ENCODE measurements at regions not wholly inside any gene's neighbourhood (a gene's known extent, or its start where the extent isn't known, plus 50 kb on each side); places are given as distances from the start of the nearest gene placed in this dataset.

DNA sequence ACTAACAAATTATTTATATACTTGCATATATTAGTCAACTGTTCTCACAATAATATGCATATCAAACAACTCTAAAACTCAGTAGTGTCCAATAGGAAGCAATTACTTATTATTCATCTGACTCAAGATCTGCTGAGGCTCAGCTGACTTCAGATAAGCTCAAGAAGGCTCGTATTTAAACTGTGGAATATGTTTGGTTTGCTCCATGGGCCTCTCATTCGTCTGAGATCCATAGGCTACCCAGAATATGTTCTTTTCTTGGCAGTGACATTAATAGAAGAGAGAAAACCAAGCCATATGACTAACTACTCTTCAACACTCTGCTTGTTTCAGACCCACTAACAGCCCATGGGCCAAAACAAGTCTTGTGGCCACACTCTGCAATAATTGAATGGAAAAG lies 107.7 kb upstream of the MAP2 start:
- ChIA-PET POLR2A (no interaction called here), CTCF (no interaction called here)
- Histone ChIP-seq H3K4me3 (ENCODE audit: low read depth, low read length) (no peak overlapping the region), H3K27me3 (ENCODE audit: control insufficient read depth, insufficient read depth, low read length) (no peaks in the 10 kb centered on the region), H3K36me3 (ENCODE audit: control insufficient read depth, insufficient read depth, low read length) (no peaks in the 10 kb centered on the region)
- DNase-seq (ENCODE audit: low read depth), result no peak
- TF ChIP-seq, protein P1, sequence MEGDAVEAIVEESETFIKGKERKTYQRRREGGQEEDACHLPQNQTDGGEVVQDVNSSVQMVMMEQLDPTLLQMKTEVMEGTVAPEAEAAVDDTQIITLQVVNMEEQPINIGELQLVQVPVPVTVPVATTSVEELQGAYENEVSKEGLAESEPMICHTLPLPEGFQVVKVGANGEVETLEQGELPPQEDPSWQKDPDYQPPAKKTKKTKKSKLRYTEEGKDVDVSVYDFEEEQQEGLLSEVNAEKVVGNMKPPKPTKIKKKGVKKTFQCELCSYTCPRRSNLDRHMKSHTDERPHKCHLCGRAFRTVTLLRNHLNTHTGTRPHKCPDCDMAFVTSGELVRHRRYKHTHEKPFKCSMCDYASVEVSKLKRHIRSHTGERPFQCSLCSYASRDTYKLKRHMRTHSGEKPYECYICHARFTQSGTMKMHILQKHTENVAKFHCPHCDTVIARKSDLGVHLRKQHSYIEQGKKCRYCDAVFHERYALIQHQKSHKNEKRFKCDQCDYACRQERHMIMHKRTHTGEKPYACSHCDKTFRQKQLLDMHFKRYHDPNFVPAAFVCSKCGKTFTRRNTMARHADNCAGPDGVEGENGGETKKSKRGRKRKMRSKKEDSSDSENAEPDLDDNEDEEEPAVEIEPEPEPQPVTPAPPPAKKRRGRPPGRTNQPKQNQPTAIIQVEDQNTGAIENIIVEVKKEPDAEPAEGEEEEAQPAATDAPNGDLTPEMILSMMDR (IDR thresholded peaks at IDR 0.05; ENCODE audit: insufficient read depth, low read depth, low read length), result no peak

DNA sequence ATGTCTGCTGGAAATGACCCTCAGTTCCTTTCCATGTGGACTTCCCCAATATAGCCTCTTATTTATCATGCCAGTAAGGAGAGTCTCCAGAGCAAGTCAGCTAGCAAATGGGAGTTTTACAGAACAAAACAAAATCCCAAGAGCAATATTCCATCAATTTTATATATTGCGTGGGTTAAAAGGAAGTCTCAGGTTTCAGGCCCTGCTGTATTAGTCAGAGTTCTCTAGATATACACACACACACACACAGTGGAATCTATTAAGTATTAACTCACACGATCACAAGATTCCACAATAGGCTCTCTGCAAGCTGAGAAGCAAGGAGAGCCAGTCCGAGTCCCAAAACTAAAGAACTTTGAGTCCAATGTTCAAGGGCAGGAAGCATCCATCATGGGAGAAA lies 102.8 kb upstream of the MAP2 start:
- DNase-seq (ENCODE audit: low read depth), result no peak

DNA sequence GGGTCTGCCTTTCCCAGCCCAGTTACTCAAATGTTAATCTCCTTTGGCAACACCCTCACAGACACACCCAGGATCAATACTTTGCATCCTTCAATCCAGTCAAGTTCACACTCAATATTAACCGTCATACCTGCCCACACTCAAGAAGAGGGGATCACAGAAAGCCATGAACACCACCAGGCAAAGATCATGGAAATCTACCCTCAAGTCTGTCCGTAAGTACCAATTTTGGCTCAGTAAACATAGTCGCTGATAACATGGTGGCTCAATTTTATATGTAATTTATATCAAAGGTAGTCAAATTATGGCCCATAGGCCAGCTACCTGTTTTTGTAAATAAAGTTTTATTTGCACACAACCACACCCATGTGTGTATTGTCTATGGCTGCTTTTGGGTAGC lies 102.3 kb upstream of the MAP2 start:
- ChIA-PET POLR2A (no interaction called here), CTCF (interaction anchor here (1.6 kb wide), 1 partner anchor 13 kb away, joined by 6 read pairs; no protein-coding TSS in a partner anchor)
- Histone ChIP-seq H3K36me3 (ENCODE audit: control insufficient read depth, insufficient read depth, low read length) (no peaks in the 10 kb centered on the region), H3K27me3 (ENCODE audit: control insufficient read depth, insufficient read depth, low read length) (no peaks in the 10 kb centered on the region), H3K4me3 (ENCODE audit: low read depth, low read length) (no peak overlapping the region)
- TF ChIP-seq, protein P1 (IDR thresholded peaks at IDR 0.05; ENCODE audit: insufficient read depth, low read depth, low read length), result no peak
- no peak for DNase-seq (ENCODE audit: low read depth)

More for the DNA sequence above, 102.8 kb upstream of the MAP2 start:
- Histone ChIP-seq H3K36me3 (ENCODE audit: control insufficient read depth, insufficient read depth, low read length) (no peaks in the 10 kb centered on the region), H3K4me3 (ENCODE audit: low read depth, low read length) (no peak overlapping the region), H3K27me3 (ENCODE audit: control insufficient read depth, insufficient read depth, low read length) (no peaks in the 10 kb centered on the region)
- CTCF ChIA-PET, result interaction anchor here (1.6 kb wide), 1 partner anchor 13 kb away, joined by 6 read pairs; no protein-coding TSS in a partner anchor
- POLR2A ChIA-PET, result no interaction called here
- TF ChIP-seq, protein P1 (IDR thresholded peaks at IDR 0.05; ENCODE audit: insufficient read depth, low read depth, low read length), result no peak

DNA sequence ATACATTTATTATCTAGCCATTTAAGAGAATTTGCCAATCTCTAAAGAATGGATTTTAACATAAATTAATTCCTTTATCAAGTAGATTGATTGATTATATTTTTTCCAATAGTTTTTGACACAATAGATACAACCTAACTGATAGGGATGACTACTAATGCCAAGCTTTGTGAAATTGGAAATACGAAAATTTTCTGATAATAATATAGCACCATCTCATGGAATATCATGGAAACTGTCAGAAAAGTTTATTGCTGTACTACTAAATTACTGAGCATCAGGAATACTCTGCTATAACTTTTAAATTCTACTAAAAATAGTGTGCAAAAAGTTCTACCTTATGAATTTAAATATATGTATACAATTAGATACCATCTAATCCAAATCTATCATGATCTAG lies 101.8 kb upstream of the MAP2 start:
- H3K4me3 ChIP-seq (ENCODE audit: low read depth, low read length), result no peak overlapping the region
- TF ChIP-seq, protein P1 (IDR thresholded peaks at IDR 0.05; ENCODE audit: insufficient read depth, low read depth, low read length), result no peak
- no peak for DNase-seq (ENCODE audit: low read depth)
- POLR2A ChIA-PET, result no interaction called here
- H3K27me3 ChIP-seq (ENCODE audit: control insufficient read depth, insufficient read depth, low read length), result no peaks in the 10 kb centered on the region
- H3K36me3 ChIP-seq (ENCODE audit: control insufficient read depth, insufficient read depth, low read length), result no peaks in the 10 kb centered on the region
- CTCF ChIA-PET, result no interaction called here

DNA sequence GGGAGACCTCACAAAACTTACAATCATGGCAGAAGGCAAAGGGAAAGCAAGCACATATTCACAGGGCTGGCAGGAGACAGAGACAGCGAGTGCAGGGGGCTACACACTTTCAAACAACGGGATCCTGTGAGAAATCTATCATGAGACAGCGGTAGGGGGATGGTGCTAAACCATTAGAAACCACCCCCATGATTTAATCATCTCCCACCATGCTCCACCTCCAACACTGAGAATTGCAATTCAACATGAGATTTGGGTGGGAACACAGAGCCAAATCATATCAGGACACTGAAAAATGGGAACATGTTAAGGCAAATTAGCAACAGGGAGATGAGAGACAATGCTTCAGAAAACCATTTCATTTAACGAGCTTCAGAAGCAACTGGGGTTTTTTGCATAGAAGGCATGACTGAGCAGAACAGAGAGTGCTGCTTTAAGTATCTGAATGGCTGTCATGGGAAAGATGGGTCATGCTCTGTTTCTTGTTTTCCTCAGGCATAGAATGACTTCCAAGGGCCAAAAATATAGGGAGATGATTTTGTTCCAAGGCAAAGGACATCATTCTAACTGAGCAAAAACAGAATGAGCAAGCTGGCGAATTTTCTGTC lies 100.8 kb upstream of the MAP2 start:
- TF ChIP-seq, protein P1 (IDR thresholded peaks at IDR 0.05; ENCODE audit: insufficient read depth, low read depth, low read length), result no peak
- no peak for DNase-seq (ENCODE audit: low read depth)
- CTCF ChIA-PET, result interaction anchor here (1.3 to 3.5 kb wide), 2 partner anchors 11 to 27 kb away, joined by 3 to 16 read pairs; no protein-coding TSS in a partner anchor

More for the DNA sequence above, 100.8 kb upstream of the MAP2 start:
- POLR2A ChIA-PET, result no interaction called here
- H3K4me3 ChIP-seq (ENCODE audit: low read depth, low read length), result no peak overlapping the region
- H3K27me3 ChIP-seq (ENCODE audit: control insufficient read depth, insufficient read depth, low read length), result no peaks in the 10 kb centered on the region
- H3K36me3 ChIP-seq (ENCODE audit: control insufficient read depth, insufficient read depth, low read length), result no peaks in the 10 kb centered on the region

Measured in BJ (cell line).